Stimulated activated CD8-positive, alpha-beta memory T cell treated with anti-CD3 and anti-CD28 coated beads, Interleukin-7, amount 100 ng/mL, for 4 hours (primary cell): ENCODE measurements at regions not wholly inside any gene's neighbourhood (a gene's known extent, or its start where the extent isn't known, plus 50 kb on each side); places are given as distances from the start of the nearest gene placed in this dataset.

Source experiments
- DNase-seq, 2 donors: peaks; one replicate each; pipeline ENCODE4 v3.0.0-alpha.2; 2020; ENCODE audit warnings: low read depth in 2 of 2

- no peak for DNase-seq
These were observed 158.9 kb downstream of the MRPL14 start for GRCh38 chr6:43968110-43968965.

- no peak for DNase-seq
These were observed 159.5 kb downstream of the MRPL14 start for GRCh38 chr6:43967719-43968091.

- no peak for DNase-seq
These were observed 160.2 kb downstream of the MRPL14 start for GRCh38 chr6:43966853-43967718.

GRCh38 chr6:43966374-43966658, 160.9 kb downstream of the MRPL14 start:
- DNase-seq, result no peak

- no peak for DNase-seq
These were observed 161.5 kb downstream of the MRPL14 start for GRCh38 chr6:43965628-43966373.

- no peak for DNase-seq
These were observed 162.3 kb downstream of the MRPL14 start for GRCh38 chr6:43964659-43965570.

- DNase-seq, result no peak
These were observed 163.2 kb downstream of the MRPL14 start for GRCh38 chr6:43963877-43964658.

GRCh38 chr6:43963203-43963602, 164.0 kb downstream of the MRPL14 start:
- no peak for DNase-seq

GRCh38 chr6:43962458-43962857, 164.8 kb downstream of the MRPL14 start:
- DNase-seq, result no peak

GRCh38 chr6:43957273-43957672, 170.0 kb downstream of the MRPL14 start:
- DNase-seq, result no peak

GRCh38 chr6:43956478-43956877, 170.8 kb downstream of the MRPL14 start:
- DNase-seq, result no peak

GRCh38 chr6:43954311-43955131, 172.7 kb downstream of the MRPL14 start:
- DNase-seq, result no peak

- no peak for DNase-seq
These were observed 173.4 kb downstream of the MRPL14 start for GRCh38 chr6:43953794-43954310.

- no peak for DNase-seq
These were observed 174.0 kb downstream of the MRPL14 start for GRCh38 chr6:43953256-43953655.

- DNase-seq, result no peak
These were observed 174.5 kb downstream of the MRPL14 start for GRCh38 chr6:43952746-43953145.

- no peak for DNase-seq
These were observed 175.2 kb downstream of the MRPL14 start for GRCh38 chr6:43951756-43952675.

- DNase-seq, result no peak
These were observed 176.0 kb downstream of the MRPL14 start for GRCh38 chr6:43951063-43951755.

- no peak for DNase-seq
These were observed 176.6 kb downstream of the MRPL14 start for GRCh38 chr6:43950731-43951062.
